H9 (cell line): ENCODE measurements at regions not wholly inside any gene's neighbourhood (a gene's known extent, or its start where the extent isn't known, plus 50 kb on each side); places are given as distances from the start of the nearest gene placed in this dataset.

ENCODE experiments used
- DNase-seq: peaks from one replicate; pipeline ENCODE4 v3.0.0-alpha.2; 2017
- H2AFZ ChIP-seq: one replicate; pipeline ENCODE4 v1.6.1; 2013; ENCODE audit warnings: mild to moderate bottlenecking, low read length, control low read depth, moderate library complexity
- H2AK5ac ChIP-seq: 2 replicates; pipeline ENCODE4 v1.6.1; 2013; ENCODE audit warnings: low read length, control low read depth, mixed read lengths; ENCODE audit not compliant: insufficient read length
- H2BK120ac ChIP-seq: one replicate; pipeline ENCODE4 v1.6.1; 2013; ENCODE audit warnings: low read depth, mild to moderate bottlenecking, low read length, control low read depth, inconsistent platforms; ENCODE audit not compliant: poor library complexity, severe bottlenecking
- H2BK12ac ChIP-seq: 2 replicates; pipeline ENCODE4 v1.6.1; 2013; ENCODE audit warnings: low read length, control low read depth, mixed read lengths, low read depth; ENCODE audit not compliant: insufficient read length
- H2BK15ac ChIP-seq: 2 replicates; pipeline ENCODE4 v1.6.1; 2013; ENCODE audit warnings: low read depth, low read length, control low read depth
- H2BK20ac ChIP-seq: one replicate; pipeline ENCODE4 v1.6.1; 2013; ENCODE audit warnings: low read depth, mild to moderate bottlenecking, low read length, control low read depth, inconsistent platforms; ENCODE audit not compliant: poor library complexity, severe bottlenecking
- H2BK5ac ChIP-seq: 2 replicates; pipeline ENCODE4 v1.6.1; 2013; ENCODE audit warnings: low read length, control low read depth, mixed read lengths; ENCODE audit not compliant: insufficient read length
- H3K14ac ChIP-seq: 2 replicates; pipeline ENCODE4 v1.6.1; 2013; ENCODE audit warnings: low read length, control low read depth; ENCODE audit not compliant: insufficient read depth
- H3K18ac ChIP-seq: 2 replicates; pipeline ENCODE4 v1.6.1; 2013; ENCODE audit warnings: low read depth, mild to moderate bottlenecking, mixed read lengths, low read length, control low read depth; ENCODE audit not compliant: insufficient read length
- H3K23ac ChIP-seq: 2 replicates; pipeline ENCODE4 v1.6.1; 2013; ENCODE audit warnings: low read length, control low read depth, mixed read lengths, low read depth; ENCODE audit not compliant: insufficient read length
- H3K23me2 ChIP-seq: 2 replicates; pipeline ENCODE4 v1.6.1; 2013; ENCODE audit warnings: low read depth, mild to moderate bottlenecking, mixed read lengths, low read length, control low read depth; ENCODE audit not compliant: insufficient read length, poor library complexity, severe bottlenecking
- H3K27ac ChIP-seq: 2 replicates; pipeline ENCODE4 v1.5.1; 2013; ENCODE audit warnings: low read length, control low read depth, mixed read lengths, low read depth; ENCODE audit not compliant: insufficient read length
- H3K27me3 ChIP-seq: 2 replicates; pipeline ENCODE4 v1.6.1; 2013; ENCODE audit warnings: low read length, control low read depth, inconsistent platforms; ENCODE audit not compliant: insufficient read depth
- H3K4ac ChIP-seq: 2 replicates; pipeline ENCODE4 v1.6.1; 2013; ENCODE audit warnings: low read depth, mild to moderate bottlenecking, control low read depth, inconsistent platforms, low read length, moderate library complexity
- H3K4me1 ChIP-seq: 2 replicates; pipeline ENCODE4 v1.6.1; 2013; ENCODE audit warnings: low read length, control low read depth, inconsistent platforms; ENCODE audit not compliant: insufficient read depth
- H3K4me2 ChIP-seq: 2 replicates; pipeline ENCODE4 v1.6.1; 2013; ENCODE audit warnings: low read length, control low read depth, mixed read lengths; ENCODE audit not compliant: insufficient read length, insufficient read depth
- H3K56ac ChIP-seq: 2 replicates; pipeline ENCODE4 v1.6.1; 2013; ENCODE audit warnings: low read depth, mild to moderate bottlenecking, mixed read lengths, low read length, control low read depth; ENCODE audit not compliant: insufficient read length
- H3K79me1 ChIP-seq: 2 replicates; pipeline ENCODE4 v1.6.1; 2013; ENCODE audit warnings: low read depth, mild to moderate bottlenecking, moderate library complexity, low read length, control low read depth, inconsistent platforms; ENCODE audit not compliant: insufficient read depth, poor library complexity, severe bottlenecking
- H3K79me2 ChIP-seq: 2 replicates; pipeline ENCODE4 v1.6.1; 2013; ENCODE audit warnings: low read length, control low read depth, inconsistent platforms; ENCODE audit not compliant: insufficient read depth
- H3K9ac ChIP-seq: 2 replicates; pipeline ENCODE4 v1.6.1; 2013; ENCODE audit warnings: low read length, control low read depth, mixed read lengths; ENCODE audit not compliant: insufficient read length; ENCODE audit errors: extremely low read depth
- H3K9me3 ChIP-seq: one replicate; pipeline ENCODE4 v1.6.1; 2013; ENCODE audit warnings: low read depth, low read length, inconsistent platforms; ENCODE audit not compliant: control insufficient read depth
- H3T11ph ChIP-seq: one replicate; pipeline ENCODE4 v1.6.1; 2013; ENCODE audit warnings: mild to moderate bottlenecking, low read length, control low read depth, inconsistent platforms
- H4K20me1 ChIP-seq: one replicate; pipeline ENCODE4 v1.6.1; 2013; ENCODE audit not compliant: control insufficient read depth, insufficient read length, insufficient read depth
- H4K5ac ChIP-seq: 2 replicates; pipeline ENCODE4 v1.6.1; 2013; ENCODE audit warnings: low read depth, mild to moderate bottlenecking, mixed read lengths, low read length, control low read depth; ENCODE audit not compliant: insufficient read length
- H4K8ac ChIP-seq: replicated peaks from 2 replicates; pipeline ENCODE4 v1.6.1; 2013; ENCODE audit warnings: low read length, control low read depth, mixed read lengths, low read depth; ENCODE audit not compliant: insufficient read length
- H4K91ac ChIP-seq: 2 replicates; pipeline ENCODE4 v1.6.1; 2013; ENCODE audit warnings: low read depth, mild to moderate bottlenecking, moderate library complexity, mixed read lengths, low read length, control low read depth; ENCODE audit not compliant: insufficient read length
- H3K27ac Mint-ChIP-seq, 3 experiments: 2 replicates in 2 of 3; 3 replicates in 1 of 3; pipeline ENCODE4 v1.8.0; 2020 to 2021; ENCODE audit warnings: mixed read lengths in 3 of 3, mild to moderate bottlenecking in 1 of 3, moderate library complexity in 1 of 3
- H3K27me3 Mint-ChIP-seq: 2 replicates; pipeline ENCODE4 v1.8.0; 2021; ENCODE audit warnings: low read depth, mild to moderate bottlenecking, moderate library complexity, mixed read lengths
- H3K36me3 Mint-ChIP-seq, 3 experiments: 2 replicates in 2 of 3; 3 replicates in 1 of 3; pipeline ENCODE4 v1.8.0; 2020 to 2021; ENCODE audit warnings: low read depth in 3 of 3, mixed read lengths in 3 of 3; ENCODE audit not compliant: insufficient read depth in 1 of 3
- H3K4me1 Mint-ChIP-seq, 2 experiments: 2 replicates each; pipeline ENCODE4 v1.8.0; 2020; ENCODE audit warnings: mixed read lengths in 2 of 2
- H3K4me3 Mint-ChIP-seq, 2 experiments: 2 replicates in 1 of 2; 3 replicates in 1 of 2; pipeline ENCODE4 v1.8.0; 2020 to 2021; ENCODE audit warnings: mild to moderate bottlenecking in 2 of 2, mixed read lengths in 2 of 2, moderate library complexity in 1 of 2
- H3K9me3 Mint-ChIP-seq, 2 experiments: 2 replicates in 1 of 2; 3 replicates in 1 of 2; pipeline ENCODE4 v1.8.0; 2020; ENCODE audit warnings: mild to moderate bottlenecking in 2 of 2, mixed read lengths in 2 of 2, moderate library complexity in 1 of 2
- WGBS: extraction: QIAGEN DNeasy Blood & Tissue Kit; methylation state at CpG from one replicate; pipeline ENCODE4 v1.1.7; 2013; ENCODE audit warnings: missing lambda C conversion rate, low lambda C conversion rate, mixed read lengths; ENCODE audit not compliant: insufficient read length; ENCODE audit errors: extremely low coverage; 5-methylcytosine and 5-hydroxymethylcytosine counted together
- TF ChIP-seq, protein P1 (sequence below): fragments of 200-600 bp; sonication (generic); conservative IDR thresholded peaks from 3 replicates; pipeline ENCODE4 v1.8.0; 2021; ENCODE audit warnings: antibody characterized with exemption, mild to moderate bottlenecking

DNA sequence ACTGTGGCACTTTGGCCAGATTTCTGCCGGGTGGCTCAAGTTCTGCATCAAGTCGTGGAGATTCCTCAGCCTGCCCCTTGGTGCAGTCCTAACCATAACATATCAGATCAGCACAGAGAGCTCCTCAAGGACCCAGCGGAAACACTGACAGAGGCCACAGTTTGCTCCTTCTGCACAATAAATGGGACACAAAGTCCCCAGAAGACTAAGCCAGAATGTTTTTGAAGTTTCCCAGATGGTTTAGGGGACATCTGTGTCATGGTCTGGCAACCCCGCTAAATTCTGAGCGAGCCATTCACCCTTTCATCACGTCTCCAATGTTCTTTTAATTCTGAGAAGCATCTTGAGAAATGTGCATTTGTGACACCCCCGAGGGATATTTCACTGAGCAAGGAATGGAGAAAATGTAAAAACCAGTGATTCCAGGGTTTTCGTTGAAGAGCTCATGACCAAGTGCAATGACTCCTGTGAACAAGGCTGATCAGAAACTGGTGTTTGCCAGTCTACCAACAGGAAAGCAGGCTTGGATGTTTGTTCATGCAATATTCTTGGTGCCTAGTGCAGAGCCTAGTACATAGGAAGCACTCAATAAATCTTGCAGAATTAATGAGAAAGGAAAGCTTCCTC, 64.8 kb upstream of the LMCD1 start:
- Histone ChIP-seq H4K5ac (no peak overlapping the region), H3K18ac (no peak overlapping the region), H3K79me1 (no peaks in the 10 kb centered on the region), H3K23me2 (no peaks in the 10 kb centered on the region), H4K91ac (no peak overlapping the region), H3K9ac (no peak overlapping the region), H4K20me1 (no peaks in the 10 kb centered on the region), H3T11ph (no peak overlapping the region), H3K27ac (no peak overlapping the region), H2AFZ (no peak overlapping the region), H2BK120ac (no peak overlapping the region), H3K23ac (no peak overlapping the region), H2BK20ac (no peak overlapping the region), H2BK12ac (no peak overlapping the region), H3K14ac (no peak overlapping the region), H2BK15ac (no peak overlapping the region), H4K8ac (no peak overlapping the region), H3K79me2 (no peaks in the 10 kb centered on the region), H2AK5ac (no peak overlapping the region), H3K56ac (no peak overlapping the region), H3K4ac (no peak overlapping the region), H3K4me2 (no peak overlapping the region), H3K4me1 (no peaks in the 10 kb centered on the region), H2BK5ac (no peak overlapping the region), H3K27me3 (no peaks in the 10 kb centered on the region), H3K9me3 (no peaks in the 10 kb centered on the region)
- Mint-ChIP-seq H3K27me3 (peaks cover 2% of the 10 kb centered on the region), H3K27ac (no peak overlapping the region), H3K4me1 (peaks cover 0 to under 1% of the 10 kb centered on the region in 2 experiments; a peak in 1 of 4 replicates), H3K4me3 (no peak overlapping the region), H3K9me3 (peaks cover 14 to 16% of the 10 kb centered on the region in 2 experiments), H3K36me3 (peaks cover 8 to 15% (median 10%) of the 10 kb centered on the region in 3 experiments)
- no peak for DNase-seq
- WGBS, result no CpG with 5 or more reads among the region's 8 CpGs
- TF ChIP-seq, protein P1, sequence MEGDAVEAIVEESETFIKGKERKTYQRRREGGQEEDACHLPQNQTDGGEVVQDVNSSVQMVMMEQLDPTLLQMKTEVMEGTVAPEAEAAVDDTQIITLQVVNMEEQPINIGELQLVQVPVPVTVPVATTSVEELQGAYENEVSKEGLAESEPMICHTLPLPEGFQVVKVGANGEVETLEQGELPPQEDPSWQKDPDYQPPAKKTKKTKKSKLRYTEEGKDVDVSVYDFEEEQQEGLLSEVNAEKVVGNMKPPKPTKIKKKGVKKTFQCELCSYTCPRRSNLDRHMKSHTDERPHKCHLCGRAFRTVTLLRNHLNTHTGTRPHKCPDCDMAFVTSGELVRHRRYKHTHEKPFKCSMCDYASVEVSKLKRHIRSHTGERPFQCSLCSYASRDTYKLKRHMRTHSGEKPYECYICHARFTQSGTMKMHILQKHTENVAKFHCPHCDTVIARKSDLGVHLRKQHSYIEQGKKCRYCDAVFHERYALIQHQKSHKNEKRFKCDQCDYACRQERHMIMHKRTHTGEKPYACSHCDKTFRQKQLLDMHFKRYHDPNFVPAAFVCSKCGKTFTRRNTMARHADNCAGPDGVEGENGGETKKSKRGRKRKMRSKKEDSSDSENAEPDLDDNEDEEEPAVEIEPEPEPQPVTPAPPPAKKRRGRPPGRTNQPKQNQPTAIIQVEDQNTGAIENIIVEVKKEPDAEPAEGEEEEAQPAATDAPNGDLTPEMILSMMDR, result no peak
